ENCODE measurements at regions not wholly inside any gene's neighbourhood (a gene's known extent, or its start where the extent isn't known, plus 50 kb on each side); places are given as distances from the start of the nearest gene placed in this dataset.
A peak's percentile ranks its signal among the peaks of the same experiment; 100 is the strongest.

DNA sequence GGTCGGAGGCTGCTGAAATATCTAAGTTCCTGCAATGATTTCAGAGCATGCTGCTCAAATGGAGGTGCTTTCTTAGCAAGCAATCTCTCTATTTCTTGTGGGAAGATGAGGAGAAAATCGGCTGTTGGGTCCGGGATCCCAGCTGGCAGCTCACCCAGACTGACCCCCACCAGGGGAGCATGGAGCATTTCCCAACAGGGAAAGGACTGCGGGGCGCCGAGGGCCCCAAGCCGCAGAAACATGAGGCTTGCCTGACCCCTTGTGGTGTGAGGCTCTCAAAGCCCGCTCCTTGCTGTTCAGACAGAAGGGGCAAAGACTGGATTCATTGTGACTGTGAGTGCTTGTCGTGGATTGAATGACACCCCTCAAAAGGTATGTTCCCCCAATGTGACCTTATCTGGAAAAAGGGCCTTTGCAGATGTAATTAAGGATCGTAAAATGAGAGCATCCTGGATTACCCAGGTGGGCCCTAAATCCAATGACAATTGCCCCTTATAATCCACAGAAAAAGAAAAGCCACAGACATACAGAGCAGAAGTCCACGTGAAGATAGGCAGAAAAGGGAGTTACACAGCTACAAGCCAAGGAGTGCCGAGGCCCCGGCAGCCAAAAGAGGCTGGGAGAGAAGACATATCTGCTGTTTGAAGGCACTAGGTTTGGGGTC, 116.3 kb upstream of the VASH1 start:
- peak; percentile 0 for DNase-seq (ENCODE audit: low read depth)
- TF ChIP-seq, protein P1, sequence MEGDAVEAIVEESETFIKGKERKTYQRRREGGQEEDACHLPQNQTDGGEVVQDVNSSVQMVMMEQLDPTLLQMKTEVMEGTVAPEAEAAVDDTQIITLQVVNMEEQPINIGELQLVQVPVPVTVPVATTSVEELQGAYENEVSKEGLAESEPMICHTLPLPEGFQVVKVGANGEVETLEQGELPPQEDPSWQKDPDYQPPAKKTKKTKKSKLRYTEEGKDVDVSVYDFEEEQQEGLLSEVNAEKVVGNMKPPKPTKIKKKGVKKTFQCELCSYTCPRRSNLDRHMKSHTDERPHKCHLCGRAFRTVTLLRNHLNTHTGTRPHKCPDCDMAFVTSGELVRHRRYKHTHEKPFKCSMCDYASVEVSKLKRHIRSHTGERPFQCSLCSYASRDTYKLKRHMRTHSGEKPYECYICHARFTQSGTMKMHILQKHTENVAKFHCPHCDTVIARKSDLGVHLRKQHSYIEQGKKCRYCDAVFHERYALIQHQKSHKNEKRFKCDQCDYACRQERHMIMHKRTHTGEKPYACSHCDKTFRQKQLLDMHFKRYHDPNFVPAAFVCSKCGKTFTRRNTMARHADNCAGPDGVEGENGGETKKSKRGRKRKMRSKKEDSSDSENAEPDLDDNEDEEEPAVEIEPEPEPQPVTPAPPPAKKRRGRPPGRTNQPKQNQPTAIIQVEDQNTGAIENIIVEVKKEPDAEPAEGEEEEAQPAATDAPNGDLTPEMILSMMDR (conservative IDR thresholded peaks at IDR 0.05; ENCODE audit: low read depth, low read length): peak; percentile 72
- no peak overlapping the region for H3K4me3 ChIP-seq (ENCODE audit: low read length)

DNA sequence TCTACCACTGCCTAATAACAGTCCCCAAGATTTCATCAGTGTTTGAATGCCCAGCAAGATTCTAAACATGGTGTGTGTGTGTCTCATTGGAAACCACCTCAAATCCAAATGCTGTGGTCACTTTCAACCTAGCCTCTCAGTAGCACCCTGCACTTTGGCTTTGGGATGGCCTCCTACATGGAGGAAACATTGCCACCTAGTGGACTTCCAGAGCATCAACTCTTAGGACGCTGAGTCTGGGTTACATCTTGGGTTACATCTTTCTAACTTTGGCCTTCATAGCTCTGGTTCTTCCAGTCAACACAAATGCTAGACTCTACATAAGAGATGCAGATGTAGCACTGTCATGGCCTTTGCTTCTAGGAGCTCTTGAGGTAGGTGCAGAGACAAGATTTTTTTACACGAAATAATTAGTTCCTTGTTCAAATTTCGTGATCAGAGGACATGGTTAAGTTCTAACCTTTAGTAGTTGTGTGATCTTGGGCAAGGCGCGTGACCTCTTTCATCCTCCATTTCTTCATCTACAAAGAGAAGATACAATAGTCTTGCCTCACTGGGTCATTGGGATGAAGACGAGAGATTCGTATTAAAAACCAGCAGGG, 113.5 kb upstream of the VASH1 start:
- peak; percentile 9 for DNase-seq (ENCODE audit: low read depth)
- TF ChIP-seq, protein P1 (conservative IDR thresholded peaks at IDR 0.05; ENCODE audit: low read depth, low read length): peak; percentile 95
- H3K4me3 ChIP-seq (ENCODE audit: low read length): no peak overlapping the region

DNA sequence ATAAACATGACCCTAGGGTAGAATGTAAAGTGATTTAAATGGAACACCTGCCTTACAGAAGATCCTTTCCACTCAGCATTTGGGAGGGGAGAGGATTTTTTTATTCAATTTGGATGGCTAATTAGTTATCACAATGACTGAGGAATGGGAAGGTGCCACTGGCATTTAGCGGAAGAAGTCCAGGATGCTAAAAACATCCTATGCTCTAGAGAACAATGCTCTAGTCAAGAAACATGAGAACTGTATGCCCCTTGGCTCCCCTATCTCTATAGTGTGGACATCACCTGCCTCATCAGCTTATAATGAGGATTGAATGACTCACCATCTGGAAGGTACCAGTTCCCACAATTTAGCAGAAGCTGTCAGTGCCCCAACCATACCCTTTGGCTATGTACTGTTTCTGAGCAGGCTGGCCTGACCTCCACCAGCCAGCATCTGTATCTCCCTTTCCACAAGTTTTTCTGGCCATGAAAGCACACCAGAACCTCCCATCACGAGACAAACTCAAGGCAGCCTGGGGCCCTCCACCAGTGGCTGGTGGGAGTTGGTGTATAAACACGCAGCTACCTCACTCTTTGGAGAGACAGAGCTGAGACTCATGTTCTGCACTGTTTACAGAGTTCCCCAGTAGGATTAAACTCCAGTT, 109.7 kb upstream of the VASH1 start:
- H3K4me3 ChIP-seq (ENCODE audit: low read length): no peak overlapping the region
- no peak for DNase-seq (ENCODE audit: low read depth)
- TF ChIP-seq, protein P1 (conservative IDR thresholded peaks at IDR 0.05; ENCODE audit: low read depth, low read length): no peak

DNA sequence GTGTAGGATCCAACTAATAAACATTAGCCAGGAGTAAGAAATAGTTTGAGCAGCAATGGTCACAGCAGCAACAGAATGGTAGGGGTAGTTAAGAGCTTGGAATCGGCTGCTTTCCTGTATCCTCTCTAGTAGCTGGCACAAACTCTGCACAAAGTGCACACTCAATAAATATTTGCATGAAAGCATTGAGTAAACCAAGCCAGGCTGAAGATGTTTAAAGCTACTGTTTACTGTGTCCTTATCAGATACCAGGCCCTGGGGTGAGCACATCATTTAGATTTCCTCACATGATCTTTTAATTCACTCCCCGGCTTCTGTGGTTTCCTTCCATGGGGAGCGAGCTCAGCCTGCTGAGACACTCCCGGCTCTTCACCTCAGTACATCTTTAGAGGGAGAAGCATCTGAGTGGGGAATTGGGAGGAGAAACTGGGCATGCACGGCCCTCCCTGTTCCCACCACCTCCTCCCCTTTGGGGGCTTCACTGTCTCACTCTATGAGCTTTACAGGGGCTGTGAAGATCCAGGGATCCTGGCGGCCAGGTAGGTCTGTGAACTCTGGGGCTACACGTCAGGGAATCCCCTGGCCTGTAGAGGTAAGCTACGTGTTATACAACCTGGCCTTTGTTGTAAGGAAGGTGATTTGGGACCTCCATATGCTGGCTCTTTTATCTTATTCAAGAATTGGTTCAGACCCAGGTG, 107.2 kb upstream of the VASH1 start:
- no peak for DNase-seq (ENCODE audit: low read depth)
- H3K4me3 ChIP-seq (ENCODE audit: low read length): no peak overlapping the region
- TF ChIP-seq, protein P1 (conservative IDR thresholded peaks at IDR 0.05; ENCODE audit: low read depth, low read length): no peak

DNA sequence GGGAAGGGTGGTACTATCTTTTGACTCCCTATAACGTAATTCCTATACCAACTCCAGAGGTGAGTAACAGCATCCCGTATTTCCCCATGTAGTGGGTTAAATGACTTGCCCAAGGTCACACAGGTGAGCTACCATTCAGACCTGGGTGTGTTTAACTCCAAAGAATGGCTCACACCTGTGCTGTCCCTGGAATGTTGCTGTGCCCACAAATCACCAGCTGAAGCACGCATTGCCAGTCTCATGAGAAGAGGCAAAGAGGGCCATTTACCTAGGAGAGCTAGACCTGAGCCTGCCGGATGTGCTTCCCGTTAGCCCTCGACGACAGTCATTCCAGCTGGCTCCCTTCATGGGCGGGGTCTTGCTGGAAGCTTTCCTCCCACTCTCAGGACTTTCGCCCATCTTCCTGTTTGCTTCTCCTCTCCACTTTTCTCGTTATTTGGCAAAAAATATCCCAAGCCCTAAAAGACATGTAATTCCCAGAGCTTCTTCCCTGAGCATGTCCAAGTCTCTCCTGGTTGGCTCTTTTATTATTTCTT, 106.6 kb upstream of the VASH1 start:
- no peak for DNase-seq (ENCODE audit: low read depth)
- TF ChIP-seq, protein P1 (conservative IDR thresholded peaks at IDR 0.05; ENCODE audit: low read depth, low read length): no peak
- no peak overlapping the region for H3K4me3 ChIP-seq (ENCODE audit: low read length)

DNA sequence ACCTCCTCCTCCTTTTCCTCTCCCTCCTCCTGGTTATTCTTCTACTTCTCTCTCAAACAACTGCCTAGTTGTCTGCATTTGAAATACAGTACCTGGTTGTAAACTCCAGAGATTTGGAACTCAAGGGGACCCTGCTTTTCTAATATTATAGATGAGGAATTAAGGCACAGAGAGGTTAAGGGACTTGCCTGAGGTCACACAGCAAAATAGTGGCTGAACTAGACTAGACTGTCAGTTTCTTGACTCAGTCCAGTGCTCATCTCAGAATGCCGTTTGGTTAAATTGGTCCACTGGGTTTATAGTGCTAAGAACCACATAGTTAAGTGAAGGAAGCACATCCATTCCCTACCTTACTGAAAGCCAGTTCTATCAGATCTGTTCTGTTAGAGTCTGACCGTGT, 105.9 kb upstream of the VASH1 start:
- H3K4me3 ChIP-seq (ENCODE audit: low read length): no peak overlapping the region
- DNase-seq (ENCODE audit: low read depth): no peak
- TF ChIP-seq, protein P1 (conservative IDR thresholded peaks at IDR 0.05; ENCODE audit: low read depth, low read length): no peak
